IMR-90 (cell line): ENCODE measurements at regions not wholly inside any gene's neighbourhood (a gene's known extent, or its start where the extent isn't known, plus 50 kb on each side); places are given as distances from the start of the nearest gene placed in this dataset.

Experiments used
- ATAC-seq: fragments of 200-7000 bp; cut with Tn5 transposase; 2 replicates; pipeline ENCODE4 v1.9.1; 2020; ENCODE audit warnings: low read depth, mild to moderate bottlenecking, moderate library complexity
- BruUV-seq: library from RNA; stranded (reverse); fragments of 400-500 nt; replicated peaks from 2 replicates; lab custom pipeline; 2021; lab: Mats Ljungman, UMichigan
- CTCF ChIA-PET: fragments of 300-600 bp; formaldehyde crosslinking; extraction: SDS; loops from one replicate; lab custom pipeline; 2021; ENCODE audit warnings: antibody characterized with exemption; lab: Yijun Ruan, JAX
- POLR2A ChIA-PET: fragments of 300-600 bp; sonication (Branson Sonifier 250); formaldehyde crosslinking; loops from one replicate; lab custom pipeline; 2022; ENCODE audit warnings: antibody characterized with exemption; ENCODE audit not compliant: unreplicated experiment; lab: Charles Lee
- DNase-seq: peaks from one replicate; pipeline ENCODE4 v3.0.0; 2013
- H2AFZ ChIP-seq: replicated peaks from 2 replicates; pipeline ENCODE3; 2013; ENCODE audit warnings: low read length, mild to moderate bottlenecking; ENCODE audit not compliant: poor library complexity
- H2AK5ac ChIP-seq: 2 replicates; pipeline ENCODE4 v1.6.1; 2013; ENCODE audit warnings: low read depth, low read length, inconsistent platforms
- H2AK9ac ChIP-seq: replicated peaks from 2 replicates; pipeline ENCODE3; 2013; ENCODE audit warnings: mild to moderate bottlenecking, low read depth, low read length, moderate library complexity; ENCODE audit not compliant: poor library complexity
- H2BK120ac ChIP-seq: 2 replicates; pipeline ENCODE4 v1.6.1; 2013; ENCODE audit warnings: low read depth, low read length, inconsistent platforms
- H2BK15ac ChIP-seq: 3 replicates; pipeline ENCODE4 v1.6.1; 2013; ENCODE audit warnings: low read depth, low read length, inconsistent platforms
- H2BK20ac ChIP-seq: 2 replicates; pipeline ENCODE4 v1.6.1; 2013; ENCODE audit warnings: low read depth, mild to moderate bottlenecking, inconsistent platforms, low read length, moderate library complexity
- H2BK5ac ChIP-seq: 2 replicates; pipeline ENCODE4 v1.6.1; 2013; ENCODE audit warnings: mild to moderate bottlenecking, low read depth, low read length, inconsistent platforms; ENCODE audit not compliant: poor library complexity, severe bottlenecking
- H3K14ac ChIP-seq: replicated peaks from 2 replicates; pipeline ENCODE4 v1.6.1; 2013; ENCODE audit warnings: low read depth, low read length, inconsistent platforms
- H3K18ac ChIP-seq: 2 replicates; pipeline ENCODE4 v1.6.1; 2013; ENCODE audit warnings: low read depth, low read length, control low read depth
- H3K23ac ChIP-seq: 2 replicates; pipeline ENCODE4 v1.6.1; 2013; ENCODE audit warnings: low read depth, low read length, inconsistent platforms
- H3K27ac ChIP-seq: 2 replicates; pipeline ENCODE4 v1.5.1; 2013; ENCODE audit warnings: mild to moderate bottlenecking, control low read depth, low read length; ENCODE audit not compliant: insufficient read depth
- H3K27me3 ChIP-seq: 2 replicates; pipeline ENCODE4 v1.6.1; 2013; ENCODE audit warnings: low read length; ENCODE audit not compliant: control insufficient read depth, insufficient read depth
- H3K36me3 ChIP-seq: 2 replicates; pipeline ENCODE4 v1.6.1; 2013; ENCODE audit warnings: low read length, mixed read lengths; ENCODE audit not compliant: control insufficient read depth, insufficient read depth
- H3K4ac ChIP-seq: 2 replicates; pipeline ENCODE4 v1.6.1; 2013; ENCODE audit warnings: low read depth, low read length, inconsistent platforms
- H3K4me1 ChIP-seq: 2 replicates; pipeline ENCODE4 v1.6.1; 2013; ENCODE audit warnings: low read length, mixed read lengths; ENCODE audit not compliant: control insufficient read depth, insufficient read depth
- H3K4me2 ChIP-seq: 2 replicates; pipeline ENCODE4 v1.6.1; 2013; ENCODE audit warnings: low read depth, mild to moderate bottlenecking, control low read depth, low read length, moderate library complexity
- H3K4me3 ChIP-seq: 2 replicates; pipeline ENCODE4 v1.5.1; 2013; ENCODE audit warnings: low read depth, mild to moderate bottlenecking, control low read depth, low read length, moderate library complexity; ENCODE audit not compliant: insufficient read depth
- H3K56ac ChIP-seq: 2 replicates; pipeline ENCODE4 v1.6.1; 2013; ENCODE audit warnings: low read length, inconsistent platforms; ENCODE audit not compliant: insufficient read depth; ENCODE audit errors: extremely low read depth
- H3K79me1 ChIP-seq, 2 experiments: 2 replicates each; pipeline ENCODE4 v1.6.1; 2013; ENCODE audit warnings: low read length in 2 of 2, inconsistent platforms in 1 of 2, low read depth in 1 of 2
- H3K9ac ChIP-seq: 2 replicates; pipeline ENCODE4 v1.6.1; 2013; ENCODE audit warnings: low read depth, low read length, control low read depth
- H3K9me1 ChIP-seq: 2 replicates; pipeline ENCODE4 v1.6.1; 2013; ENCODE audit warnings: low read length, inconsistent platforms; ENCODE audit not compliant: insufficient read depth
- H3K9me3 ChIP-seq: 2 replicates; pipeline ENCODE4 v1.6.1; 2013; ENCODE audit warnings: low read length; ENCODE audit not compliant: control insufficient read depth, insufficient read depth
- H4K20me1 ChIP-seq: 2 replicates; pipeline ENCODE4 v1.6.1; 2013; ENCODE audit warnings: low read length, inconsistent platforms; ENCODE audit not compliant: insufficient read depth
- H4K5ac ChIP-seq: 2 replicates; pipeline ENCODE4 v1.6.1; 2013; ENCODE audit warnings: mild to moderate bottlenecking, low read depth, low read length, control low read depth
- H4K8ac ChIP-seq, 2 experiments: 2 replicates each; pipeline ENCODE4 v1.6.1; 2013; ENCODE audit warnings: low read depth in 2 of 2, low read length in 2 of 2, control low read depth in 1 of 2, inconsistent platforms in 1 of 2
- H4K91ac ChIP-seq: 2 replicates; pipeline ENCODE4 v1.6.1; 2013; ENCODE audit warnings: low read depth, low read length, inconsistent platforms; ENCODE audit not compliant: insufficient read depth
- BHLHE40 ChIP-seq: fragments of 150-350 bp; IDR thresholded peaks from 2 replicates; pipeline ENCODE4 v1.6.1; 2016; ENCODE audit warnings: mild to moderate bottlenecking, low read depth, low read length
- CEBPB ChIP-seq: IDR thresholded peaks from 2 replicates; pipeline ENCODE4 v1.6.1; 2012; ENCODE audit warnings: low read depth, low read length, improper control_type of control experiment
- CHD1 ChIP-seq: IDR thresholded peaks from 2 replicates; pipeline ENCODE4 v1.6.1; 2012; ENCODE audit warnings: low read depth, low read length, improper control_type of control experiment
- CTCF ChIP-seq: conservative IDR thresholded peaks from 2 replicates; pipeline ENCODE4 v1.5.1; 2012; ENCODE audit warnings: mild to moderate bottlenecking, low read depth, low read length, improper control_type of control experiment
- ELK1 ChIP-seq: fragments of 150-350 bp; IDR thresholded peaks from 2 replicates; pipeline ENCODE4 v1.6.1; 2016; ENCODE audit warnings: low read depth, mild to moderate bottlenecking, low read length, moderate library complexity, borderline replicate concordance
- FOS ChIP-seq: fragments of 150-350 bp; IDR thresholded peaks from 2 replicates; pipeline ENCODE4 v1.6.1; 2016; ENCODE audit warnings: low read depth, low read length
- MAFK ChIP-seq: IDR thresholded peaks from 2 replicates; pipeline ENCODE4 v1.6.1; 2012; ENCODE audit warnings: low read depth, low read length, improper control_type of control experiment
- MAZ ChIP-seq: IDR thresholded peaks from 2 replicates; pipeline ENCODE4 v1.6.1; 2012; ENCODE audit warnings: low read depth, mild to moderate bottlenecking, low read length, improper control_type of control experiment, moderate library complexity, borderline replicate concordance
- MXI1 ChIP-seq: IDR thresholded peaks from 2 replicates; pipeline ENCODE4 v1.6.1; 2012; ENCODE audit warnings: low read depth, mild to moderate bottlenecking, low read length, moderate library complexity, borderline replicate concordance
- NFE2L2 ChIP-seq: fragments of 150-350 bp; IDR thresholded peaks from 2 replicates; pipeline ENCODE4 v1.6.1; 2016; ENCODE audit warnings: low read depth, mild to moderate bottlenecking, low read length
- POLR2A ChIP-seq: IDR thresholded peaks from 2 replicates; pipeline ENCODE4 v1.6.1; 2012; ENCODE audit warnings: mild to moderate bottlenecking, low read depth, low read length
- RAD21 ChIP-seq: IDR thresholded peaks from 2 replicates; pipeline ENCODE4 v1.6.1; 2012; ENCODE audit warnings: low read length, improper control_type of control experiment
- RCOR1 ChIP-seq: IDR thresholded peaks from 2 replicates; pipeline ENCODE4 v1.6.1; 2012; ENCODE audit warnings: mild to moderate bottlenecking, low read length, improper control_type of control experiment; ENCODE audit not compliant: insufficient replicate concordance
- RFX5 ChIP-seq: IDR thresholded peaks from 2 replicates; pipeline ENCODE4 v1.8.0; 2012; ENCODE audit warnings: low read depth, mild to moderate bottlenecking, low read length, moderate library complexity
- SMC3 ChIP-seq: fragments of 150-350 bp; IDR thresholded peaks from 2 replicates; pipeline ENCODE4 v1.6.1; 2016; ENCODE audit warnings: low read depth, mild to moderate bottlenecking, antibody characterized with exemption, low read length, moderate library complexity
- USF2 ChIP-seq: fragments of 150-350 bp; IDR thresholded peaks from 2 replicates; pipeline ENCODE4 v1.6.1; 2017; ENCODE audit warnings: mild to moderate bottlenecking, antibody characterized with exemption, low read length, low read depth
- WGBS, 2 experiments: methylation state at CpG; one replicate each; pipeline versions ENCODE4 v1.1.5 to v1.1.7; 2013; ENCODE audit warnings: missing lambda C conversion rate in 2 of 2; ENCODE audit not compliant: insufficient read length in 1 of 2; ENCODE audit errors: extremely low coverage in 2 of 2; 5-methylcytosine and 5-hydroxymethylcytosine counted together
- dilution Hi-C: fragments of 300-500 bp; cut with HindIII; formaldehyde crosslinking; loops from one replicate; pipeline ENCODE4 v1.14.3; 2018; ENCODE audit warnings: low sequenced_read_pairs; ENCODE audit not compliant: unreplicated experiment
- in situ Hi-C: fragments of 300-500 bp; cut with MboI; formaldehyde crosslinking; loops from 3 replicates; pipeline ENCODE4 v1.14.3; 2019; ENCODE audit warnings: low sequenced_read_pairs, inconsistent platforms, mixed read lengths
- intact Hi-C: fragments of 100-400 bp; cut with micrococcal nuclease; formaldehyde crosslinking; loops from 2 replicates; pipeline ENCODE4 v1.10.0; 2022

GRCh38 chr1:14424325-14425002 lies 174.0 kb upstream of the KAZN start:
- TF ChIP-seq FOS (no peak), CEBPB (no peak), CTCF (no peak), MAFK (no peak), USF2 (no peak), POLR2A (no peak), SMC3 (no peak), NFE2L2 (no peak), MXI1 (no peak), CHD1 (no peak), MAZ (no peak), RCOR1 (no peak), BHLHE40 (no peak), ELK1 (no peak), RAD21 (no peak), RFX5 (no peak)
- in situ Hi-C loops = no loop called here
- Histone ChIP-seq H2AK9ac (no peak overlapping the region), H2BK120ac (no peak overlapping the region), H2BK15ac (no peak overlapping the region), H3K9ac (no peak overlapping the region), H3K18ac (no peak overlapping the region), H2BK5ac (no peak overlapping the region), H3K4me3 (no peak overlapping the region), H3K4ac (no peak overlapping the region), H4K5ac (no peak overlapping the region), H3K79me1 (no peaks in the 10 kb centered on the region), H3K27ac (no peak overlapping the region), H3K56ac (no peak overlapping the region), H4K8ac (no peak overlapping the region), H2BK20ac (no peak overlapping the region), H3K36me3 (no peaks in the 10 kb centered on the region), H3K4me1 (no peaks in the 10 kb centered on the region), H4K20me1 (no peaks in the 10 kb centered on the region), H3K23ac (no peak overlapping the region), H2AK5ac (no peak overlapping the region), H3K9me3 (no peaks in the 10 kb centered on the region), H4K91ac (no peak overlapping the region), H3K27me3 (no peaks in the 10 kb centered on the region), H3K14ac (no peak overlapping the region), H2AFZ (no peak overlapping the region), H3K9me1 (no peaks in the 10 kb centered on the region), H3K4me2 (no peak overlapping the region)
- 79% methylated on average over 6 of the region's 9 CpGs; no CpG with 5 or more reads in 1 of the 2 experiments for WGBS, 2 experiments
- dilution Hi-C loops = no loop called here
- intact Hi-C loops = no loop called here
- POLR2A ChIA-PET = no interaction called here
- ATAC-seq (no peak), DNase-seq (no peak)
- CTCF ChIA-PET = no interaction called here
- BruUV-seq = no TSS peak
